Fibroblast of lung (primary cell): ENCODE measurements at regions not wholly inside any gene's neighbourhood (a gene's known extent, or its start where the extent isn't known, plus 50 kb on each side); places are given as distances from the start of the nearest gene placed in this dataset.

Source experiments
- DNase-seq, 2 donors: peaks; one replicate each; pipeline versions ENCODE4 v3.0.0 to v3.0.0-alpha.2; 2010; ENCODE audit warnings: low read depth in 2 of 2
- H2AFZ ChIP-seq: 2 replicates; pipeline ENCODE4 v1.5.1; 2012; ENCODE audit warnings: low read length, control low read depth, inconsistent platforms
- H3K27ac ChIP-seq: 2 replicates; pipeline ENCODE4 v1.5.1; 2011; ENCODE audit warnings: low read length, control low read depth; ENCODE audit not compliant: insufficient read depth
- H3K27me3 ChIP-seq: 2 replicates; pipeline ENCODE4 v1.5.1; 2011; ENCODE audit warnings: mild to moderate bottlenecking, low read length; ENCODE audit not compliant: control insufficient read depth, insufficient read depth
- H3K36me3 ChIP-seq: 2 replicates; pipeline ENCODE4 v1.5.1; 2011; ENCODE audit warnings: low read length; ENCODE audit not compliant: control insufficient read depth, insufficient read depth
- H3K4me1 ChIP-seq: 2 replicates; pipeline ENCODE4 v1.5.1; 2011; ENCODE audit warnings: low read length; ENCODE audit not compliant: control insufficient read depth, insufficient read depth; ENCODE audit errors: extremely low read depth
- H3K4me2 ChIP-seq: 2 replicates; pipeline ENCODE4 v1.5.1; 2011; ENCODE audit warnings: low read length, control low read depth; ENCODE audit not compliant: insufficient read depth; ENCODE audit errors: extremely low read depth
- H3K4me3 ChIP-seq, 4 experiments: fragments of 200-600 bp in 1 of 4; sonication (generic) in 1 of 4; replicated peaks in 1 of 4; 2 replicates each; pipeline ENCODE4 v1.5.1; 2011 to 2016; ENCODE audit warnings: low read length in 4 of 4, low read depth in 3 of 4, mild to moderate bottlenecking in 3 of 4, control low read depth in 2 of 4, inconsistent platforms in 1 of 4, mixed read lengths in 1 of 4; ENCODE audit not compliant: insufficient read depth in 1 of 4; ENCODE audit errors: control extremely low read depth in 1 of 4
- H3K79me2 ChIP-seq: 2 replicates; pipeline ENCODE4 v1.5.1; 2012; ENCODE audit warnings: mild to moderate bottlenecking, low read length, inconsistent platforms; ENCODE audit not compliant: control insufficient read depth, insufficient read depth
- H3K9ac ChIP-seq: 2 replicates; pipeline ENCODE4 v1.5.1; 2011; ENCODE audit warnings: mild to moderate bottlenecking, low read length, control low read depth; ENCODE audit not compliant: insufficient read depth
- H3K9me3 ChIP-seq: 2 replicates; pipeline ENCODE4 v1.5.1; 2012; ENCODE audit warnings: low read depth, low read length; ENCODE audit not compliant: control insufficient read depth, insufficient read depth
- H4K20me1 ChIP-seq: 2 replicates; pipeline ENCODE4 v1.5.1; 2011; ENCODE audit warnings: low read length; ENCODE audit not compliant: control insufficient read depth, insufficient read depth; ENCODE audit errors: extremely low read depth
- EZH2 ChIP-seq: IDR thresholded peaks from 2 replicates; pipeline ENCODE4 v1.5.1; 2012; ENCODE audit warnings: low read length, control low read depth, mild to moderate bottlenecking; ENCODE audit errors: missing control alignments
- TF ChIP-seq, protein P1 (sequence below), 2 donors: IDR thresholded peaks in 1 of 2; conservative IDR thresholded peaks in 1 of 2; 1 replicate in 1 of 2; 2 replicates in 1 of 2; pipeline ENCODE4 v1.5.1; 2011 to 2012; ENCODE audit warnings: low read length in 2 of 2, control low read depth in 1 of 2, inconsistent platforms in 1 of 2, low read depth in 1 of 2, mild to moderate bottlenecking in 1 of 2

DNA sequence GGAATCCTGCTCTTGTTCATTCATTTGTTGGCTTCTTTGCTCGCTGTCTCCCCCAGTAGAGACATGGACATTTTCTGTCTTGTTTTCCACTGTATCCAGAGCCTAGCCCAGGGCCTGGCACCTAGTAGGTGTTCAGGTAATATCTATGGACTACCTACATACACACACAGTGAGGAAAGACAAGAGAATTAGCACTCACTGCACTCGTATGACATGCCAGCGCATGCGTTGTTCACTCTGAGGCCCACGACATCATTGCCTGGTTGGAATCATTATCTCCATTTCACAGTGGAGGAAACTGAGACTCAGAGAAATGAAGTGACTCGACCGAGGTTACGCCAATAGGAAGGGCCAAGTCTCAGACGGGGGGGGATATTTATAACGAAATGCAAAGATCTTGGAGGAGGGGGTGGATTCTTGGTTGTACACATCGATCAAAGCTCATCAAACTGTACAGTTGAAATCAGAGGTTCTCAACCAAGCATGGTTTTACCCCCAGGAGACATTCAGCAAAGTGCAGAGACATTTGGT lies 140.1 kb upstream of the PTPN1 start:
- no peak overlapping the region for H3K4me2 ChIP-seq
- TF ChIP-seq, protein P1, sequence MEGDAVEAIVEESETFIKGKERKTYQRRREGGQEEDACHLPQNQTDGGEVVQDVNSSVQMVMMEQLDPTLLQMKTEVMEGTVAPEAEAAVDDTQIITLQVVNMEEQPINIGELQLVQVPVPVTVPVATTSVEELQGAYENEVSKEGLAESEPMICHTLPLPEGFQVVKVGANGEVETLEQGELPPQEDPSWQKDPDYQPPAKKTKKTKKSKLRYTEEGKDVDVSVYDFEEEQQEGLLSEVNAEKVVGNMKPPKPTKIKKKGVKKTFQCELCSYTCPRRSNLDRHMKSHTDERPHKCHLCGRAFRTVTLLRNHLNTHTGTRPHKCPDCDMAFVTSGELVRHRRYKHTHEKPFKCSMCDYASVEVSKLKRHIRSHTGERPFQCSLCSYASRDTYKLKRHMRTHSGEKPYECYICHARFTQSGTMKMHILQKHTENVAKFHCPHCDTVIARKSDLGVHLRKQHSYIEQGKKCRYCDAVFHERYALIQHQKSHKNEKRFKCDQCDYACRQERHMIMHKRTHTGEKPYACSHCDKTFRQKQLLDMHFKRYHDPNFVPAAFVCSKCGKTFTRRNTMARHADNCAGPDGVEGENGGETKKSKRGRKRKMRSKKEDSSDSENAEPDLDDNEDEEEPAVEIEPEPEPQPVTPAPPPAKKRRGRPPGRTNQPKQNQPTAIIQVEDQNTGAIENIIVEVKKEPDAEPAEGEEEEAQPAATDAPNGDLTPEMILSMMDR (conservative IDR thresholded peaks at IDR 0.05 in 1 of 2, IDR thresholded peaks at IDR 0.05 in 1 of 2; ENCODE audit: low read depth in 1 of 2, low read length in 2 of 2) = no peak
- TF ChIP-seq EZH2 = no peak
- H3K27me3 ChIP-seq = no peaks in the 10 kb centered on the region
- H3K9me3 ChIP-seq = no peaks in the 10 kb centered on the region
- no peaks in the 10 kb centered on the region for H3K79me2 ChIP-seq
- no peak overlapping the region for H3K9ac ChIP-seq
- H3K4me3 ChIP-seq = no peak overlapping the region
- H2AFZ ChIP-seq = no peak overlapping the region
- no peak for DNase-seq
- H3K4me1 ChIP-seq = peaks cover 4% of the 10 kb centered on the region
- no peaks in the 10 kb centered on the region for H4K20me1 ChIP-seq
- H3K27ac ChIP-seq = no peak overlapping the region
- no peaks in the 10 kb centered on the region for H3K36me3 ChIP-seq

DNA sequence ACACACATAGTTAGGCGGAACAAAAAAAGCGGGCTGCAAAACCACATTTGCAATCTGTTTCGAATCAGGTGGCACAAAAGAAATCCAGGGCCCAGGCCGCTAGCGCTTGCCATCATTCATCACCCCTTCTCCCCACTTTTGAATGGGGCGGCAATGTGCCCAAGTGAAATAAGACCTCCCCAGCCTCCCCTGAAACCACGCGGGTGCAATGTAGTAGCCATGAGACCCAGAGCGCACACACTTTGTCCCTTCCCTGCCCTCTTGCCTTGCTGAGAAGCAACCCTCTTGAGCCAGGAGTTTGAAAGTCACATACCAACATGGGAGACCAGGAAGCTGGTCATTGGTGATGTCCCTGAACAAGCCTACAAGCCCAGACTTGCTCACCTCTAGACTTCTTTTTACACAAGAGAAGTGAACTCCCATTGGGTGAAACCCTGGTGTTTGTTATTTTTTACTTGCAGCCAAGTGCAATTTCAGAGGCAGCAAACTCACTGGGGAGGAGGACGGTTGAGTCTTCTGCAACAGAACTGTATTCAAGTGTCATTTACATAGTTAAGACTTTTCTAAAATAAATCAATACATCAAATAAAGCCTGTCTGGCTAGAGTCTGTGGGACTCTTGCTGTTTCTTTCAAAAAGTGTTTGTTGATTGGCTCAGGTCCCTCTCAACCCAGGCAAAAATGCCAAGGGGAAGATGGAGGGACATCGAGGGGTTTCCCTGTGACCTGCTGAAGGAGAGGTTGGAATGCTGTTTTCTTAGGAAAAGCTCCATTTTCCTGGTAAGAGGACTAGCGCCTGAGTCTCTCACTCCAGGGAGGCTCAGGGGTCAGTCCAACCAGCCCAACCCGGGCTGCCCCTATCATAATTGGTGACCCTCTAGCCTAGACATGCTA lies 138.1 kb upstream of the PTPN1 start:
- Histone ChIP-seq H3K9ac (no peak overlapping the region), H3K27ac (no peak overlapping the region), H3K36me3 (no peaks in the 10 kb centered on the region), H3K79me2 (no peaks in the 10 kb centered on the region), H3K4me3 (no peak overlapping the region), H3K9me3 (no peaks in the 10 kb centered on the region), H3K4me1 (peaks cover 4% of the 10 kb centered on the region), H3K27me3 (no peaks in the 10 kb centered on the region), H2AFZ (no peak overlapping the region), H4K20me1 (no peaks in the 10 kb centered on the region), H3K4me2 (no peak overlapping the region)
- TF ChIP-seq, protein P1 (conservative IDR thresholded peaks at IDR 0.05 in 1 of 2, IDR thresholded peaks at IDR 0.05 in 1 of 2; ENCODE audit: low read depth in 1 of 2, low read length in 2 of 2) = no peak
- no peak for TF ChIP-seq EZH2
- DNase-seq = no peak

DNA sequence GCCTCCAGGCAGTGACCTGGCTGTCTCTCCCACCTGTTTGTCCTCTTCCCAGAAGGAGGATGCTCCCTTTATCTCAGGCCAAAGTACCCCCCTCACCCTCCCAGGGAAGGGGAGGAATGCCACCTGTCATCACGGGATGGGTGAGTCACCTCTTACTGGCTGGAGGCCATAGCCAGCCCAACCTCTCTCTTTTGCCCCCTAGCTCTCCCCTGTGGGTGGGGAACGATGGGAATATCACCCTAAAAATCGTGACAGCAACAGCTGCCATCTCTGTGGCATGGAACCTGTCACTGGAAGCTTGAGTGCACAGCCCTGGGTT lies 137.5 kb upstream of the PTPN1 start:
- H3K4me1 ChIP-seq = peaks cover 4% of the 10 kb centered on the region
- no peak overlapping the region for H3K27ac ChIP-seq
- H3K79me2 ChIP-seq = no peaks in the 10 kb centered on the region
- no peak overlapping the region for H3K9ac ChIP-seq
- H4K20me1 ChIP-seq = no peaks in the 10 kb centered on the region
- H3K4me2 ChIP-seq = no peak overlapping the region
- H2AFZ ChIP-seq = no peak overlapping the region
- no peak for DNase-seq
- H3K36me3 ChIP-seq = no peaks in the 10 kb centered on the region
- no peak for TF ChIP-seq EZH2
- TF ChIP-seq, protein P1 (conservative IDR thresholded peaks at IDR 0.05 in 1 of 2, IDR thresholded peaks at IDR 0.05 in 1 of 2; ENCODE audit: low read depth in 1 of 2, low read length in 2 of 2) = no peak
- H3K27me3 ChIP-seq = no peaks in the 10 kb centered on the region
- H3K4me3 ChIP-seq = no peak overlapping the region
- H3K9me3 ChIP-seq = no peaks in the 10 kb centered on the region
